HCT116 (cell line): ENCODE measurements at regions not wholly inside any gene's neighbourhood (a gene's known extent, or its start where the extent isn't known, plus 50 kb on each side); places are given as distances from the start of the nearest gene placed in this dataset.

ENCODE experiments used
- ATAC-seq: fragments of 200-7000 bp; cut with Tn5 transposase; 2 replicates; pipeline ENCODE4 v1.9.1; 2020; ENCODE audit warnings: mild to moderate bottlenecking, moderate library complexity
- BruUV-seq: library from RNA; stranded (reverse); fragments of 400-500 nt; replicated peaks from 2 replicates; lab custom pipeline; 2021; lab: Mats Ljungman, UMichigan
- CTCF ChIA-PET: fragments of 300-600 bp; sonication (Branson Sonifier 250); formaldehyde crosslinking; loops from one replicate; lab custom pipeline; 2021; ENCODE audit warnings: antibody characterized with exemption; lab: Charles Lee
- POLR2A ChIA-PET: fragments of 300-600, 350-600 bp; sonication (Branson Sonifier 250); formaldehyde crosslinking; loops from one replicate; lab custom pipeline; 2021; ENCODE audit warnings: antibody characterized with exemption; lab: Charles Lee
- RAD21 ChIA-PET, 2 experiments: fragments of 300-600 bp; sonication (Branson Sonifier 250); formaldehyde crosslinking; loops; one replicate each; lab custom pipeline; 2023; ENCODE audit warnings: low total read pairs in 2 of 2; ENCODE audit not compliant: uncharacterized antibody in 2 of 2, unreplicated experiment in 2 of 2, low non-redundant PET in 1 of 2; lab: Charles Lee
- DNase-seq: peaks from one replicate; pipeline ENCODE4 v3.0.0-alpha.2; 2010; ENCODE audit warnings: low read depth, low spot score
- H2AFZ ChIP-seq: fragments of 200-600 bp; shearing (Covaris generic), sonication (generic); 2 replicates; pipeline ENCODE4 v1.6.1; 2017; ENCODE audit warnings: low read depth, mixed run types, mixed read lengths, antibody characterized with exemption, low read length; ENCODE audit not compliant: poor library complexity, severe bottlenecking
- H3K27ac ChIP-seq: 2 replicates; pipeline ENCODE4 v1.5.1; 2012; ENCODE audit warnings: low read depth, low read length
- H3K27me3 ChIP-seq: fragments of 200-600 bp; sonication (generic); 2 replicates; pipeline ENCODE4 v1.6.1; 2016; ENCODE audit warnings: mixed run types, low read length, mixed read lengths; ENCODE audit not compliant: insufficient read depth
- H3K36me3 ChIP-seq, 2 experiments: fragments of 200-500 bp in 1 of 2; fragments of 200-600 bp in 1 of 2; sonication (Bioruptor generic) in 1 of 2; sonication (generic) in 1 of 2; 2 replicates each; pipeline versions ENCODE4 v1.5.1 to v1.6.1; 2014 to 2016; ENCODE audit warnings: low read length in 2 of 2, inconsistent platforms in 1 of 2, mixed read lengths in 1 of 2, mixed run types in 1 of 2; ENCODE audit not compliant: insufficient read depth in 2 of 2, control insufficient read depth in 1 of 2
- H3K4me1 ChIP-seq, 2 experiments: fragments of 200-600 bp in 1 of 2; sonication (generic) in 1 of 2; 2 replicates each; pipeline versions ENCODE4 v1.5.1 to v1.6.1; 2012 to 2017; ENCODE audit warnings: low read length in 2 of 2, inconsistent platforms in 1 of 2, mild to moderate bottlenecking in 1 of 2, mixed read lengths in 1 of 2, mixed run types in 1 of 2, moderate library complexity in 1 of 2; ENCODE audit not compliant: insufficient read depth in 2 of 2, control insufficient read depth in 1 of 2
- H3K4me2 ChIP-seq: fragments of 200-600 bp; sonication (generic); 2 replicates; pipeline ENCODE4 v1.6.1; 2017; ENCODE audit warnings: mixed run types, low read length, mixed read lengths
- H3K4me3 ChIP-seq, 2 experiments: fragments of 200-600 bp in 1 of 2; sonication (generic) in 1 of 2; replicated peaks in 1 of 2; 2 replicates each; pipeline ENCODE4 v1.5.1; 2011 to 2016; ENCODE audit warnings: low read length in 2 of 2, control low read depth in 1 of 2, low read depth in 1 of 2, mild to moderate bottlenecking in 1 of 2, mixed read lengths in 1 of 2, mixed run types in 1 of 2
- H3K79me2 ChIP-seq: fragments of 200-600 bp; sonication (generic); 2 replicates; pipeline ENCODE4 v1.6.1; 2017; ENCODE audit warnings: mild to moderate bottlenecking, mixed run types, low read length, moderate library complexity, mixed read lengths; ENCODE audit not compliant: insufficient read depth
- H3K9ac ChIP-seq: fragments of 200-600 bp; sonication (generic); 2 replicates; pipeline ENCODE4 v1.6.1; 2016; ENCODE audit warnings: low read length, mixed read lengths
- H3K9me2 ChIP-seq: fragments of 200-600 bp; sonication (generic), shearing (Covaris generic); 2 replicates; pipeline ENCODE4 v1.6.1; 2017; ENCODE audit warnings: mixed run types, mild to moderate bottlenecking, moderate library complexity; ENCODE audit not compliant: insufficient read depth
- H3K9me3 ChIP-seq, 2 experiments: fragments of 200-500 bp in 1 of 2; fragments of 200-600 bp in 1 of 2; sonication (Bioruptor generic) in 1 of 2; sonication (generic) in 1 of 2; 2 replicates each; pipeline ENCODE4 v1.6.1; 2014 to 2017; ENCODE audit warnings: low read length in 2 of 2, mixed read lengths in 2 of 2, inconsistent platforms in 1 of 2, low read depth in 1 of 2, mild to moderate bottlenecking in 1 of 2, mixed run types in 1 of 2, moderate library complexity in 1 of 2; ENCODE audit not compliant: control insufficient read depth in 1 of 2, insufficient read depth in 1 of 2
- H4K20me1 ChIP-seq: fragments of 200-600 bp; sonication (generic), shearing (Covaris generic); 2 replicates; pipeline ENCODE4 v1.6.1; 2017; ENCODE audit warnings: mixed run types, mild to moderate bottlenecking, moderate library complexity; ENCODE audit not compliant: insufficient read depth
- CBX3 ChIP-seq: IDR thresholded peaks from 2 replicates; pipeline ENCODE4 v1.6.1; 2012; ENCODE audit warnings: low read depth
- CEBPB ChIP-seq: IDR thresholded peaks from 2 replicates; pipeline ENCODE4 v1.6.1; 2012; ENCODE audit warnings: low read depth
- EZH2 ChIP-seq: fragments of 200-600 bp; sonication (generic); IDR thresholded peaks from 2 replicates; pipeline ENCODE4 v1.6.1; 2017; ENCODE audit warnings: antibody characterized with exemption, mixed run types
- EZH2phosphoT487 ChIP-seq: fragments of 200-600 bp; IDR thresholded peaks from 2 replicates; pipeline ENCODE4 v1.6.1; 2018; ENCODE audit warnings: antibody characterized with exemption, borderline replicate concordance
- JUND ChIP-seq: IDR thresholded peaks from 2 replicates; pipeline ENCODE4 v1.6.1; 2012
- POLR2A ChIP-seq: IDR thresholded peaks from 2 replicates; pipeline ENCODE4 v1.7.0; 2011; ENCODE audit warnings: borderline replicate concordance; ENCODE audit not compliant: insufficient read depth, insufficient read length; ENCODE audit errors: extremely low read depth
- POLR2AphosphoS5 ChIP-seq: IDR thresholded peaks from 2 replicates; pipeline ENCODE4 v1.6.1; 2011; ENCODE audit warnings: mild to moderate bottlenecking, low read depth, low read length, moderate library complexity
- RAD21 ChIP-seq: IDR thresholded peaks from 2 replicates; pipeline ENCODE4 v1.6.1; 2012; ENCODE audit warnings: low read depth, mild to moderate bottlenecking
- SRF ChIP-seq: IDR thresholded peaks from 2 replicates; pipeline ENCODE4 v1.6.1; 2012; ENCODE audit warnings: low read depth
- TCF7L2 ChIP-seq: IDR thresholded peaks from 2 replicates; pipeline ENCODE4 v1.7.0; 2011; ENCODE audit warnings: borderline replicate concordance, inconsistent platforms; ENCODE audit not compliant: insufficient read depth, insufficient read length; ENCODE audit errors: extremely low read depth
- YY1 ChIP-seq: IDR thresholded peaks from 2 replicates; pipeline ENCODE4 v1.6.1; 2011; ENCODE audit warnings: low read length, low read depth, moderate library complexity, mild to moderate bottlenecking; ENCODE audit not compliant: insufficient replicate concordance; ENCODE audit errors: extremely low read depth
- ZBTB33 ChIP-seq: IDR thresholded peaks from 2 replicates; pipeline ENCODE4 v1.6.1; 2011; ENCODE audit warnings: mild to moderate bottlenecking, low read length, moderate library complexity; ENCODE audit not compliant: insufficient replicate concordance; ENCODE audit errors: extremely low read depth
- ZFX ChIP-seq: fragments of 450-650 bp; IDR thresholded peaks from 2 replicates; pipeline ENCODE4 v1.6.1; 2017
- ZNF274 ChIP-seq: fragments of 200-500 bp; sonication (Bioruptor generic); IDR thresholded peaks from 2 replicates; pipeline ENCODE4 v1.6.1; 2014; ENCODE audit warnings: mild to moderate bottlenecking, low read depth, low read length, inconsistent platforms
- intact Hi-C: fragments of 100-400 bp; cut with micrococcal nuclease; formaldehyde crosslinking; loops from 2 replicates; pipeline ENCODE4 v1.10.0; 2022
- TF ChIP-seq, protein P1 (sequence below): IDR thresholded peaks from 2 replicates; pipeline ENCODE4 v1.6.1; 2012
- TF ChIP-seq, protein P2 (sequence below): IDR thresholded peaks from 2 replicates; pipeline ENCODE4 v1.6.1; 2012

DNA sequence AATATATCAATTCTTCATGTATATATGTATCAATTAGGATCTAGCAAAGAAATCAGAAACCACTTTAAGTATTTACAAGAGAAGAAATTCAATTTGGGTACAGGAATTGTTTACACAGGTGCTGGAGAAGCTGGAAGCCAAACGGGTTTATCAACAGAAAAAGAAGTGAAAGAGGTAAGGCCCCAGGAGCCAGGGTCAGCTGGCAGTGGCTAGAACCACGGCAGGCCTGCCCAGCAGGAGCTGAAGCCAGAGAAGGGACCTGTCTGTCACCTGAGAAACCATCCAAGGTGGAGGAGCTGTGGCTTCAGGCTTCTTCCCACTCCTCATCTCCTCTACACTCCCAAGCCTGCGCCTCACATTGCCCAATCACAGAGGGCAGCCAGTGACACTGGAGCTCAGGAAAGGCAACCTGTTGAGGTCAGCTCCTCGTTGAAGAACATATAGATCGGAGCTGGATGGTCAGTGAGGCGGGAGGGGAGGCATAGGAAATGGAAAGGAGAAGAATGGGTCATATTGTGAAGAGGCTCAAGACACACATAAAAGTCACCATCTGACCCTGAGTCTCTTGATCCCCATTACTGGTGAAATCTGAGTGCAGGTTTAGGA, 182.6 kb downstream of the REEP3 start:
- TF ChIP-seq POLR2A, result peak; percentile 7
- TF ChIP-seq ZNF274, result no peak
- TF ChIP-seq, protein P1, sequence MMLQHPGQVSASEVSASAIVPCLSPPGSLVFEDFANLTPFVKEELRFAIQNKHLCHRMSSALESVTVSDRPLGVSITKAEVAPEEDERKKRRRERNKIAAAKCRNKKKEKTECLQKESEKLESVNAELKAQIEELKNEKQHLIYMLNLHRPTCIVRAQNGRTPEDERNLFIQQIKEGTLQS, result no peak
- TF ChIP-seq, all 23 proteins: peak for 1
- H3K4me1 ChIP-seq, result peaks cover 84 to 92% of the 10 kb centered on the region in 2 experiments
- RAD21 ChIA-PET, result no interaction called here
- H3K9me3 ChIP-seq, result no peaks in the 10 kb centered on the region
- POLR2A ChIA-PET, result interaction anchor here (0.6 to 3.2 kb wide), 9 partner anchors 8 to 1767 kb away, joined by 3 to 25 read pairs (median 4); no protein-coding TSS in a partner anchor
- DNase-seq (no peak), ATAC-seq (no peak)
- H3K4me2 ChIP-seq, result peak overlapping the region; percentile 35
- no peaks in the 10 kb centered on the region for H3K79me2 ChIP-seq
- no TSS peak for BruUV-seq
- no peaks in the 10 kb centered on the region for H4K20me1 ChIP-seq
- peak overlapping the region; percentile 97 for H2AFZ ChIP-seq
- H3K4me3 ChIP-seq, result no peak overlapping the region
- H3K27ac ChIP-seq, result peak overlapping the region; percentile 57
- no peaks in the 10 kb centered on the region for H3K27me3 ChIP-seq
- CTCF ChIA-PET, result no interaction called here
- intact Hi-C loops, result no loop called here
- H3K9ac ChIP-seq, result no peak overlapping the region
- H3K36me3 ChIP-seq, result no peaks in the 10 kb centered on the region
- H3K9me2 ChIP-seq, result no peaks in the 10 kb centered on the region

DNA sequence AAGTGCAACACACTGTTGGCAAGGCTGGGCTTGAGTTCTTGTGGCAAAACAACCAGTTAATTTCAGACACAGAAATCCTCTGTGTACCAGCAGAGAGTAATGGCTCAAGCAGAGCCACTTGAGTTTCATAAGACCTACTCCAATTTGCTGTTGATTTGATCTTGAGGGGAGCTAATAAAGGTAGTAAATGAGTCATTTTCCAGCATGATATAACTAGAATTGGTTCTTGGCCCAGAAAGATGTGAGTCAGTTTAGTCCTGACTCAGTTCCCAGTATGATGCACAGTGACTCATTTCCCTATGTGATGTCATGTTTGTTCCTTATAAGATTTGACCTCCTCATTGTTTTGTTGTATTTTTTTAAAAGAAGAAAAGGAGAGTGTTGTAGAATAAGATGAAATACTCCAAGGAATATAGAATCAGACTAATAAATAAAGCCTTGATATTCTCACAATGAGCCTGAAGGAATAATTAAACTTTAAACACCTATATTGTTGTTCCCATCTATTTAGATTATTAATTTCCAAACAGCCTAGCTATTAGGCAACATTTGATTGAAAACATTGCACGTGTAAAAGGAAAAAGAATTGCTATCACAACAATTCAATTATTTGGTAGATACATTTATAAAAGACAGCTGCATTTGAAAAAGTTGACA, 186.2 kb downstream of the REEP3 start:
- Histone ChIP-seq H3K9me2 (no peaks in the 10 kb centered on the region), H3K4me1 (peaks cover 75 to 86% of the 10 kb centered on the region in 2 experiments), H3K4me2 (peak overlapping the region; percentile 58), H3K36me3 (no peaks in the 10 kb centered on the region), H3K27me3 (no peaks in the 10 kb centered on the region), H4K20me1 (no peaks in the 10 kb centered on the region), H2AFZ (peak overlapping the region; percentile 47), H3K27ac (peak overlapping the region; percentile 72), H3K9me3 (no peaks in the 10 kb centered on the region), H3K9ac (peak overlapping the region; percentile 31; the same call in 1 of the 2 replicates), H3K79me2 (no peaks in the 10 kb centered on the region), H3K4me3 (peak overlapping the region in 1 of 2 experiments; percentile 12; a peak in 1 of 4 replicates)
- CTCF ChIA-PET, result interaction anchor here (0.8 to 1.4 kb wide), 3 partner anchors 13 to 540 kb away, joined by 3 to 5 read pairs (median 4); no protein-coding TSS in a partner anchor
- TSS peak; percentile 53 for BruUV-seq
- intact Hi-C loops, result no loop called here
- peak; percentile 64 for ATAC-seq
- RAD21 ChIA-PET, result interaction anchor here in 1 of 2 experiments (1.0 kb wide), 1 partner anchor 77 kb away, joined by 3 read pairs; no protein-coding TSS in a partner anchor
- POLR2A ChIA-PET, result interaction anchor here (1.3 to 1.9 kb wide), 7 partner anchors 9 to 186 kb away, joined by 3 to 9 read pairs (median 3); partner anchors contain the start of gene REEP3
- DNase-seq, result peak; percentile 98
- TF ChIP-seq JUND (peak; percentile 100), EZH2 (no peak), POLR2AphosphoS5 (peak; percentile 69; the same call in 1 of the 2 replicates), TCF7L2 (peak; percentile 84), POLR2A (no peak), YY1 (no peak), SRF (peak; percentile 96), EZH2phosphoT487 (no peak), ZNF274 (no peak), CBX3 (peak; percentile 98), ZFX (no peak), RAD21 (peak; percentile 45), ZBTB33 (no peak), CEBPB (peak; percentile 96)
- TF ChIP-seq, protein P2, sequence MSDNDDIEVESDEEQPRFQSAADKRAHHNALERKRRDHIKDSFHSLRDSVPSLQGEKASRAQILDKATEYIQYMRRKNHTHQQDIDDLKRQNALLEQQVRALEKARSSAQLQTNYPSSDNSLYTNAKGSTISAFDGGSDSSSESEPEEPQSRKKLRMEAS, result peak; percentile 87
